HepG2 (cell line): ENCODE measurements at regions not wholly inside any gene's neighbourhood (a gene's known extent, or its start where the extent isn't known, plus 50 kb on each side); places are given as distances from the start of the nearest gene placed in this dataset.

Source experiments
- ATAC-seq: fragments of 200-7000 bp; cut with Tn5 transposase; 3 replicates; pipeline ENCODE4 v1.9.1; 2020; ENCODE audit warnings: mild to moderate bottlenecking, moderate library complexity
- BruUV-seq: library from RNA; stranded (reverse); fragments of 400-500 nt; replicated peaks from 2 replicates; lab custom pipeline; 2021; lab: Mats Ljungman, UMichigan
- CTCF ChIA-PET: fragments of 300-600 bp; formaldehyde crosslinking; extraction: SDS; loops from one replicate; lab custom pipeline; 2021; ENCODE audit warnings: low total read pairs, inconsistent platforms, low intra/inter-chr PET ratio; lab: Yijun Ruan, JAX
- POLR2A ChIA-PET: fragments of 350-600 bp; sonication (Branson Sonifier 250); formaldehyde crosslinking; loops from one replicate; lab custom pipeline; 2020; ENCODE audit warnings: antibody characterized with exemption, inconsistent platforms; lab: Yijun Ruan, JAX
- DNase-seq: peaks from one replicate; pipeline ENCODE4 v3.0.0-alpha.2; 2015; ENCODE audit warnings: low spot score
- FAIRE-seq: peaks from 3 replicates; lab custom pipeline; 2011; peaks lifted over from hg19 to GRCh38; lab: Jason Lieb, UNC
- H2AFZ ChIP-seq: one replicate; pipeline ENCODE4 v1.6.1; 2011; ENCODE audit warnings: low read length, inconsistent platforms
- H3K27ac ChIP-seq: fragments of 300-600 bp; 3 replicates; pipeline ENCODE4 v1.8.0; 2011; ENCODE audit warnings: mixed run types, mild to moderate bottlenecking, mixed read lengths, low read length, inconsistent platforms; ENCODE audit not compliant: insufficient read depth; ENCODE audit errors: extremely low read length
- H3K27me3 ChIP-seq, 2 experiments: fragments of 200-600 bp in 1 of 2; 2 replicates in 1 of 2; 3 replicates in 1 of 2; pipeline versions ENCODE4 v1.6.0 to v1.8.0; 2011; ENCODE audit warnings: low read length in 2 of 2, mild to moderate bottlenecking in 2 of 2, moderate library complexity in 2 of 2, inconsistent platforms in 1 of 2; ENCODE audit not compliant: insufficient read depth in 2 of 2, control insufficient read depth in 1 of 2
- H3K36me3 ChIP-seq, 2 experiments: fragments of 200-600 bp in 1 of 2; replicated peaks in 1 of 2; 2 replicates in 1 of 2; 3 replicates in 1 of 2; pipeline versions ENCODE4 v1.5.1 to v1.8.0; 2011; ENCODE audit warnings: low read length in 2 of 2, inconsistent platforms in 1 of 2; ENCODE audit not compliant: insufficient read depth in 2 of 2, control insufficient read depth in 1 of 2
- H3K4me1 ChIP-seq: 2 replicates; pipeline ENCODE4 v1.5.1; 2012; ENCODE audit warnings: low read length, inconsistent platforms; ENCODE audit not compliant: insufficient read depth
- H3K4me2 ChIP-seq: 2 replicates; pipeline ENCODE4 v1.6.0; 2011; ENCODE audit warnings: low read depth, low read length, inconsistent platforms
- H3K4me3 ChIP-seq, 3 experiments: fragments of 200-600 bp in 1 of 3; sonication (generic), shearing (Covaris generic) in 1 of 3; replicated peaks in 1 of 3; 2 replicates each; pipeline ENCODE4 v1.5.1; 2011 to 2016; ENCODE audit warnings: low read length in 3 of 3, inconsistent platforms in 2 of 3, low read depth in 2 of 3, mild to moderate bottlenecking in 2 of 3, control low read depth in 1 of 3, mixed read lengths in 1 of 3; ENCODE audit not compliant: insufficient read depth in 1 of 3
- H3K79me2 ChIP-seq: one replicate; pipeline ENCODE4 v1.6.1; 2011; ENCODE audit warnings: low read length, inconsistent platforms; ENCODE audit not compliant: insufficient read depth
- H3K9ac ChIP-seq: 2 replicates; pipeline ENCODE4 v1.6.0; 2011; ENCODE audit warnings: mild to moderate bottlenecking, low read depth, low read length, inconsistent platforms; ENCODE audit not compliant: insufficient read depth
- H3K9me3 ChIP-seq: 2 replicates; pipeline ENCODE4 v1.5.1; 2012; ENCODE audit warnings: mild to moderate bottlenecking, low read length
- H4K20me1 ChIP-seq: 2 replicates; pipeline ENCODE4 v1.6.0; 2011; ENCODE audit warnings: inconsistent platforms, mild to moderate bottlenecking, low read length, moderate library complexity; ENCODE audit not compliant: insufficient read depth
- ARHGAP35 ChIP-seq: sonication (generic); formaldehyde crosslinking; IDR thresholded peaks from 2 replicates; pipeline ENCODE4 v1.9.0; 2022; ENCODE audit warnings: mild to moderate bottlenecking, inconsistent platforms, moderate library complexity, missing genetic modification reagents, borderline replicate concordance
- KMT2A ChIP-seq: sonication (generic); formaldehyde crosslinking; IDR thresholded peaks from 2 replicates; pipeline ENCODE4 v1.4.0; 2020; ENCODE audit warnings: missing genetic modification reagents
- MTF2 ChIP-seq: sonication (generic); formaldehyde crosslinking; IDR thresholded peaks from 2 replicates; pipeline ENCODE4 v1.5.0; 2020; ENCODE audit warnings: missing genetic modification reagents, borderline replicate concordance
- TBX3 ChIP-seq: fragments of 450-650 bp; IDR thresholded peaks from 2 replicates; pipeline ENCODE4 v1.6.1; 2017; ENCODE audit warnings: antibody characterized with exemption, mild to moderate bottlenecking, inconsistent platforms, borderline replicate concordance
- ZNF24 ChIP-seq: fragments of 450-650 bp; IDR thresholded peaks from 2 replicates; pipeline ENCODE4 v1.6.1; 2017; ENCODE audit warnings: antibody characterized with exemption, mild to moderate bottlenecking
- ZNF260 ChIP-seq: sonication (generic); formaldehyde crosslinking; IDR thresholded peaks from 2 replicates; pipeline ENCODE4 v1.4.0; 2020; ENCODE audit warnings: missing genetic modification reagents, low read depth, mild to moderate bottlenecking, borderline replicate concordance
- ZNF282 ChIP-seq: fragments of 450-650 bp; IDR thresholded peaks from 2 replicates; pipeline ENCODE4 v1.6.1; 2018; ENCODE audit not compliant: partially characterized antibody
- ZNF354B ChIP-seq: sonication (generic); formaldehyde crosslinking; IDR thresholded peaks from 2 replicates; pipeline ENCODE4 v1.8.0; 2022; ENCODE audit warnings: mild to moderate bottlenecking, missing genetic modification reagents
- ZNF749 ChIP-seq: sonication (generic); formaldehyde crosslinking; IDR thresholded peaks from 2 replicates; pipeline ENCODE4 v1.8.0; 2022; ENCODE audit warnings: mild to moderate bottlenecking, missing genetic modification reagents, moderate library complexity, borderline replicate concordance
- ZNF775 ChIP-seq: sonication (generic); formaldehyde crosslinking; IDR thresholded peaks from 2 replicates; pipeline ENCODE4 v1.4.0; 2020; ENCODE audit warnings: missing genetic modification reagents, mild to moderate bottlenecking, moderate library complexity, borderline replicate concordance
- ZNF883 ChIP-seq: sonication (generic); formaldehyde crosslinking; IDR thresholded peaks from 2 replicates; pipeline ENCODE4 v1.5.1; 2020; ENCODE audit warnings: mild to moderate bottlenecking, missing genetic modification reagents; ENCODE audit errors: not compliant biosample characterization
- WGBS: methylation state at CpG from one replicate; pipeline ENCODE4 v1.1.6; 2017; ENCODE audit warnings: low lambda C conversion rate; 5-methylcytosine and 5-hydroxymethylcytosine counted together
- in situ Hi-C: cut with HindIII; loops from 2 replicates; pipeline ENCODE4 v1.10.0; 2017; ENCODE audit warnings: low pct_unique_long_range_greater_than_20kb; ENCODE audit not compliant: extremely low pct_ligation_motif_present
- intact Hi-C: fragments of 100-400 bp; cut with micrococcal nuclease; formaldehyde crosslinking; loops from one replicate; pipeline ENCODE4 v1.10.0; 2022; ENCODE audit not compliant: unreplicated experiment
- TF ChIP-seq, protein P1 (sequence below): sonication (generic); formaldehyde crosslinking; IDR thresholded peaks from 2 replicates; pipeline ENCODE4; 2020; ENCODE audit warnings: missing genetic modification reagents, mild to moderate bottlenecking, borderline replicate concordance
- TF ChIP-seq, protein P2 (sequence below): IDR thresholded peaks from 2 replicates; pipeline ENCODE4 v1.6.1; 2016; ENCODE audit warnings: missing biosample characterization, missing genetic modification reagents, low read depth
- TF ChIP-seq, protein P3 (sequence below): sonication (generic); IDR thresholded peaks from 2 replicates; pipeline ENCODE4 v1.6.1; 2016; ENCODE audit warnings: low read depth, borderline replicate concordance
- TF ChIP-seq, protein P4 (sequence below): sonication (generic); formaldehyde crosslinking; IDR thresholded peaks from 2 replicates; pipeline ENCODE4 v1.5.0; 2020; ENCODE audit warnings: mild to moderate bottlenecking, missing genetic modification reagents, borderline replicate concordance
- TF ChIP-seq, protein P5 (sequence below): sonication (generic); formaldehyde crosslinking; IDR thresholded peaks from 2 replicates; pipeline ENCODE4 v1.5.1; 2020; ENCODE audit warnings: missing genetic modification reagents, mild to moderate bottlenecking, borderline replicate concordance

DNA sequence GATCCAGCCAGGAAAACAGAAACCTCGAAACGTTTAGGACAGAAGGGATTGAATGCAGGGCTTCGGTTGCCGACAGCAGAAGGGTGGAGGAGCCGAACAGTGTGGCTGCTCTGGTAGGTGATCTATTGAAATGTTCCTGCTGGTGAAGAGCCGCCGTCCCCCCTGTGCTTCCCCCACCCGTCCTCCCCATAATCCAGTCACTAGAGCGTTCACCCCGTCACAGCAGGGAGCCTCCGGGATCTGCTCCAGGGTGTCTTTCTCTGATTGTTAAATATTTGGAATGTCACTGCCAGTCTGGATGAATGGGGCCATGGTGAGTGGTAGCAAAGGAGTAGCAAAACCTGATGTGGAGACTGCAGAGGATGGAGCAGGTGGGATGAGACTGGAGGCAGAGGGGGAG lies 255.1 kb upstream of the CSF3R start:
- no peaks in the 10 kb centered on the region for H3K79me2 ChIP-seq
- H3K27me3 ChIP-seq = peaks cover 5 to 27% of the 10 kb centered on the region in 2 experiments; a peak in 3 of 5 replicates
- DNase-seq (no peak), FAIRE-seq (no peak), ATAC-seq (no peak)
- no peak overlapping the region for H3K4me3 ChIP-seq
- H3K27ac ChIP-seq = no peak overlapping the region
- H3K36me3 ChIP-seq = no peaks in the 10 kb centered on the region
- no peaks in the 10 kb centered on the region for H3K9me3 ChIP-seq
- H4K20me1 ChIP-seq = no peaks in the 10 kb centered on the region
- BruUV-seq = no TSS peak
- H3K4me1 ChIP-seq = no peaks in the 10 kb centered on the region
- no peak overlapping the region for H3K4me2 ChIP-seq
- in situ Hi-C loops (no loop called here), intact Hi-C loops (no loop called here)
- CTCF ChIA-PET = no interaction called here
- no peak overlapping the region for H2AFZ ChIP-seq
- WGBS = under 1% methylated on average over 11 of the region's 11 CpGs
- H3K9ac ChIP-seq = no peak overlapping the region
- POLR2A ChIA-PET = no interaction called here
- TF ChIP-seq, protein P1, sequence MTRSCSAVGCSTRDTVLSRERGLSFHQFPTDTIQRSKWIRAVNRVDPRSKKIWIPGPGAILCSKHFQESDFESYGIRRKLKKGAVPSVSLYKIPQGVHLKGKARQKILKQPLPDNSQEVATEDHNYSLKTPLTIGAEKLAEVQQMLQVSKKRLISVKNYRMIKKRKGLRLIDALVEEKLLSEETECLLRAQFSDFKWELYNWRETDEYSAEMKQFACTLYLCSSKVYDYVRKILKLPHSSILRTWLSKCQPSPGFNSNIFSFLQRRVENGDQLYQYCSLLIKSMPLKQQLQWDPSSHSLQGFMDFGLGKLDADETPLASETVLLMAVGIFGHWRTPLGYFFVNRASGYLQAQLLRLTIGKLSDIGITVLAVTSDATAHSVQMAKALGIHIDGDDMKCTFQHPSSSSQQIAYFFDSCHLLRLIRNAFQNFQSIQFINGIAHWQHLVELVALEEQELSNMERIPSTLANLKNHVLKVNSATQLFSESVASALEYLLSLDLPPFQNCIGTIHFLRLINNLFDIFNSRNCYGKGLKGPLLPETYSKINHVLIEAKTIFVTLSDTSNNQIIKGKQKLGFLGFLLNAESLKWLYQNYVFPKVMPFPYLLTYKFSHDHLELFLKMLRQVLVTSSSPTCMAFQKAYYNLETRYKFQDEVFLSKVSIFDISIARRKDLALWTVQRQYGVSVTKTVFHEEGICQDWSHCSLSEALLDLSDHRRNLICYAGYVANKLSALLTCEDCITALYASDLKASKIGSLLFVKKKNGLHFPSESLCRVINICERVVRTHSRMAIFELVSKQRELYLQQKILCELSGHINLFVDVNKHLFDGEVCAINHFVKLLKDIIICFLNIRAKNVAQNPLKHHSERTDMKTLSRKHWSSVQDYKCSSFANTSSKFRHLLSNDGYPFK (CRISPR knock-in tag) = no peak
- TF ChIP-seq ZNF883 (CRISPR knock-in tag) (no peak), ARHGAP35 (no peak), ZNF282 (no peak), ZNF749 (CRISPR knock-in tag) (no peak), TBX3 (no peak), ZNF354B (CRISPR knock-in tag) (no peak), ZNF260 (no peak), MTF2 (CRISPR knock-in tag) (no peak), ZNF775 (CRISPR knock-in tag) (no peak), KMT2A (CRISPR knock-in tag) (no peak), ZNF24 (no peak)
- TF ChIP-seq, protein P2, sequence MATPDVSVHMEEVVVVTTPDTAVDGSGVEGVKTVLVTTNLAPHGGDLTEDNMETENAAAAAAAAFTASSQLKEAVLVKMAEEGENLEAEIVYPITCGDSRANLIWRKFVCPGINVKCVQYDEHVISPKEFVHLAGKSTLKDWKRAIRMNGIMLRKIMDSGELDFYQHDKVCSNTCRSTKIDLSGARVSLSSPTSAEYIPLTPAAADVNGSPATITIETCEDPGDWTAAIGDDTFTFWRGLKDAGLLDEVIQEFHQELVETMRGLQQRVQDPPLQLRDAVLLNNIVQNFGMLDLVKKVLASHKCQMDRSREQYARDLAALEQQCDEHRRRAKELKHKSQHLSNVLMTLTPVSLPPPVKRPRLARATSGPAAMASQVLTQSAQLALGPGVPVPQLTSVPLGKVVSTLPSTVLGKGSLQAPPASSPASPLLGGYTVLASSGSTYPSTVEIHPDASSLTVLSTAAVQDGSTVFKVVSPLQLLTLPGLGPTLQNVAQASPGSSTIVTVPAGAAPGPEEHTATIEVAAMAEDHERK (CRISPR knock-in tag) = no peak
- TF ChIP-seq, protein P3, sequence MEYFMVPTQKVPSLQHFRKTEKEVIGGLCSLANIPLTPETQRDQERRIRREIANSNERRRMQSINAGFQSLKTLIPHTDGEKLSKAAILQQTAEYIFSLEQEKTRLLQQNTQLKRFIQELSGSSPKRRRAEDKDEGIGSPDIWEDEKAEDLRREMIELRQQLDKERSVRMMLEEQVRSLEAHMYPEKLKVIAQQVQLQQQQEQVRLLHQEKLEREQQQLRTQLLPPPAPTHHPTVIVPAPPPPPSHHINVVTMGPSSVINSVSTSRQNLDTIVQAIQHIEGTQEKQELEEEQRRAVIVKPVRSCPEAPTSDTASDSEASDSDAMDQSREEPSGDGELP = no peak
- TF ChIP-seq, protein P4, sequence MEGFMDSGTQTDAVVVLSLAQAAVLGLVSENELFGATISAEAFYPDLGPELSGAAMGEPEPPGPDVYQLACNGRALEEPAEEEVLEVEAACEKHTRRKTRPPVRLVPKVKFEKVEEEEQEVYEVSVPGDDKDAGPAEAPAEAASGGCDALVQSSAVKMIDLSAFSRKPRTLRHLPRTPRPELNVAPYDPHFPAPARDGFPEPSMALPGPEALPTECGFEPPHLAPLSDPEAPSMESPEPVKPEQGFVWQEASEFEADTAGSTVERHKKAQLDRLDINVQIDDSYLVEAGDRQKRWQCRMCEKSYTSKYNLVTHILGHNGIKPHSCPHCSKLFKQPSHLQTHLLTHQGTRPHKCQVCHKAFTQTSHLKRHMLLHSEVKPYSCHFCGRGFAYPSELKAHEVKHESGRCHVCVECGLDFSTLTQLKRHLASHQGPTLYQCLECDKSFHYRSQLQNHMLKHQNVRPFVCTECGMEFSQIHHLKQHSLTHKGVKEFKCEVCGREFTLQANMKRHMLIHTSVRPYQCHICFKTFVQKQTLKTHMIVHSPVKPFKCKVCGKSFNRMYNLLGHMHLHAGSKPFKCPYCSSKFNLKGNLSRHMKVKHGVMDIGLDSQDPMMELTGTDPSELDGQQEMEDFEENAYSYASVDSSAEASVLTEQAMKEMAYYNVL (CRISPR knock-in tag) = no peak
- TF ChIP-seq, protein P5, sequence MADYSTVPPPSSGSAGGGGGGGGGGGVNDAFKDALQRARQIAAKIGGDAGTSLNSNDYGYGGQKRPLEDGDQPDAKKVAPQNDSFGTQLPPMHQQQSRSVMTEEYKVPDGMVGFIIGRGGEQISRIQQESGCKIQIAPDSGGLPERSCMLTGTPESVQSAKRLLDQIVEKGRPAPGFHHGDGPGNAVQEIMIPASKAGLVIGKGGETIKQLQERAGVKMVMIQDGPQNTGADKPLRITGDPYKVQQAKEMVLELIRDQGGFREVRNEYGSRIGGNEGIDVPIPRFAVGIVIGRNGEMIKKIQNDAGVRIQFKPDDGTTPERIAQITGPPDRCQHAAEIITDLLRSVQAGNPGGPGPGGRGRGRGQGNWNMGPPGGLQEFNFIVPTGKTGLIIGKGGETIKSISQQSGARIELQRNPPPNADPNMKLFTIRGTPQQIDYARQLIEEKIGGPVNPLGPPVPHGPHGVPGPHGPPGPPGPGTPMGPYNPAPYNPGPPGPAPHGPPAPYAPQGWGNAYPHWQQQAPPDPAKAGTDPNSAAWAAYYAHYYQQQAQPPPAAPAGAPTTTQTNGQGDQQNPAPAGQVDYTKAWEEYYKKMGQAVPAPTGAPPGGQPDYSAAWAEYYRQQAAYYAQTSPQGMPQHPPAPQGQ = no peak
